Erythroblast (primary cell): ENCODE measurements at regions not wholly inside any gene's neighbourhood (a gene's known extent, or its start where the extent isn't known, plus 50 kb on each side); places are given as distances from the start of the nearest gene placed in this dataset.

Experiments
- GATA1 ChIP-seq: IDR thresholded peaks from 2 replicates; pipeline ENCODE4 v1.6.1; 2011; ENCODE audit warnings: low read depth, mild to moderate bottlenecking, control low read depth, low read length, moderate library complexity
- POLR2A ChIP-seq: IDR thresholded peaks from 2 replicates; pipeline ENCODE4 v1.6.1; 2011; ENCODE audit warnings: mild to moderate bottlenecking, low read length

DNA sequence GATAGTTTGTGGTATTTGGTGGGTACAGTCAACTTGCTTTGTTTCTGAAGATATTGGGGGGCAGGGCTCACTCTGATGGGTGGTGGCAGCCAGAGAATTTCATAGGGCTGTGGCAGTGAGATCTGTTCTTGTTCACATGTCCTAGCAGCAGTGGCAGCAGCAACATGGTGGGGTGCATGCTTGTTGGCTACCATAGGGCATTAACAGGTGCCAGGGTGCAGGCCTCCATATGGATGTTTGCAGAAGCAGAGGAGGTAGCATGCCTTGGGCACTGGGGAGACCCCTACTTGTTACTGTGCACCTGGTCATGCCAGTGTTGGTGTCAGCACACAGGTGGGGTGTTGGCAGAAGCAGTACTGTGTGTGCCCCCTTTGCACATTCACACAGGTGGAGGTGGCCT lies 96.3 kb upstream of the ZC4H2 start:
- TF ChIP-seq POLR2A (no peak), GATA1 (no peak)
